Fibroblast of lung (primary cell): ENCODE measurements at regions not wholly inside any gene's neighbourhood (a gene's known extent, or its start where the extent isn't known, plus 50 kb on each side); places are given as distances from the start of the nearest gene placed in this dataset.

Experiments
- DNase-seq, 2 donors: peaks; one replicate each; pipeline versions ENCODE4 v3.0.0 to v3.0.0-alpha.2; 2010; ENCODE audit warnings: low read depth in 2 of 2
- H2AFZ ChIP-seq: 2 replicates; pipeline ENCODE4 v1.5.1; 2012; ENCODE audit warnings: low read length, control low read depth, inconsistent platforms
- H3K27ac ChIP-seq: 2 replicates; pipeline ENCODE4 v1.5.1; 2011; ENCODE audit warnings: low read length, control low read depth; ENCODE audit not compliant: insufficient read depth
- H3K27me3 ChIP-seq: 2 replicates; pipeline ENCODE4 v1.5.1; 2011; ENCODE audit warnings: mild to moderate bottlenecking, low read length; ENCODE audit not compliant: control insufficient read depth, insufficient read depth
- H3K36me3 ChIP-seq: 2 replicates; pipeline ENCODE4 v1.5.1; 2011; ENCODE audit warnings: low read length; ENCODE audit not compliant: control insufficient read depth, insufficient read depth
- H3K4me1 ChIP-seq: 2 replicates; pipeline ENCODE4 v1.5.1; 2011; ENCODE audit warnings: low read length; ENCODE audit not compliant: control insufficient read depth, insufficient read depth; ENCODE audit errors: extremely low read depth
- H3K4me2 ChIP-seq: 2 replicates; pipeline ENCODE4 v1.5.1; 2011; ENCODE audit warnings: low read length, control low read depth; ENCODE audit not compliant: insufficient read depth; ENCODE audit errors: extremely low read depth
- H3K4me3 ChIP-seq, 4 experiments: fragments of 200-600 bp in 1 of 4; sonication (generic) in 1 of 4; replicated peaks in 1 of 4; 2 replicates each; pipeline ENCODE4 v1.5.1; 2011 to 2016; ENCODE audit warnings: low read length in 4 of 4, low read depth in 3 of 4, mild to moderate bottlenecking in 3 of 4, control low read depth in 2 of 4, inconsistent platforms in 1 of 4, mixed read lengths in 1 of 4; ENCODE audit not compliant: insufficient read depth in 1 of 4; ENCODE audit errors: control extremely low read depth in 1 of 4
- H3K79me2 ChIP-seq: 2 replicates; pipeline ENCODE4 v1.5.1; 2012; ENCODE audit warnings: mild to moderate bottlenecking, low read length, inconsistent platforms; ENCODE audit not compliant: control insufficient read depth, insufficient read depth
- H3K9ac ChIP-seq: 2 replicates; pipeline ENCODE4 v1.5.1; 2011; ENCODE audit warnings: mild to moderate bottlenecking, low read length, control low read depth; ENCODE audit not compliant: insufficient read depth
- H3K9me3 ChIP-seq: 2 replicates; pipeline ENCODE4 v1.5.1; 2012; ENCODE audit warnings: low read depth, low read length; ENCODE audit not compliant: control insufficient read depth, insufficient read depth
- H4K20me1 ChIP-seq: 2 replicates; pipeline ENCODE4 v1.5.1; 2011; ENCODE audit warnings: low read length; ENCODE audit not compliant: control insufficient read depth, insufficient read depth; ENCODE audit errors: extremely low read depth
- EZH2 ChIP-seq: IDR thresholded peaks from 2 replicates; pipeline ENCODE4 v1.5.1; 2012; ENCODE audit warnings: low read length, control low read depth, mild to moderate bottlenecking; ENCODE audit errors: missing control alignments
- TF ChIP-seq, protein P1 (sequence below), 2 donors: IDR thresholded peaks in 1 of 2; conservative IDR thresholded peaks in 1 of 2; 1 replicate in 1 of 2; 2 replicates in 1 of 2; pipeline ENCODE4 v1.5.1; 2011 to 2012; ENCODE audit warnings: low read length in 2 of 2, control low read depth in 1 of 2, inconsistent platforms in 1 of 2, low read depth in 1 of 2, mild to moderate bottlenecking in 1 of 2

DNA sequence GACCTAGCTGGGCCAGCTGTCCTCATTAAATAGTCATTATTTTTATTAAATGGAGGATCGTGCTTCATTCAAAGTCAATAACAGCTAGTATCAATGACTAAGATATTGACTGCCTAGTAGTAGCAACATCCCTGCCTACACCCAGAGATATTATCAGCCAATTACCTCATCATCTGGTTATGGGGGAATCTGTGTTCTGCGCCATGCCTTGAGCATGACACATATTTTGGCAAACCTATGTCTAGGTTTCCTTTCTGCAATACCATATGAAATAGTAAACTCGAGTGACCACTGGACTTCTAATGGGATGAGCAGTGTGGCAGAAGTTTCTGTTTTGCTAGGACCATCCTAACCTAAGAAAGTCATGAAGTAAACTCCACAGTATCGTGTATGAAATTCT is 50.0 kb upstream of the AADAT start:
- Histone ChIP-seq H3K9ac (no peak overlapping the region), H3K36me3 (no peaks in the 10 kb centered on the region), H3K79me2 (no peaks in the 10 kb centered on the region), H4K20me1 (no peaks in the 10 kb centered on the region), H3K9me3 (no peaks in the 10 kb centered on the region), H3K4me2 (no peak overlapping the region), H2AFZ (no peak overlapping the region), H3K27me3 (no peaks in the 10 kb centered on the region), H3K4me1 (no peaks in the 10 kb centered on the region), H3K27ac (no peak overlapping the region), H3K4me3 (no peak overlapping the region)
- DNase-seq, result peak; percentile 3 to 74
- TF ChIP-seq, protein P1, sequence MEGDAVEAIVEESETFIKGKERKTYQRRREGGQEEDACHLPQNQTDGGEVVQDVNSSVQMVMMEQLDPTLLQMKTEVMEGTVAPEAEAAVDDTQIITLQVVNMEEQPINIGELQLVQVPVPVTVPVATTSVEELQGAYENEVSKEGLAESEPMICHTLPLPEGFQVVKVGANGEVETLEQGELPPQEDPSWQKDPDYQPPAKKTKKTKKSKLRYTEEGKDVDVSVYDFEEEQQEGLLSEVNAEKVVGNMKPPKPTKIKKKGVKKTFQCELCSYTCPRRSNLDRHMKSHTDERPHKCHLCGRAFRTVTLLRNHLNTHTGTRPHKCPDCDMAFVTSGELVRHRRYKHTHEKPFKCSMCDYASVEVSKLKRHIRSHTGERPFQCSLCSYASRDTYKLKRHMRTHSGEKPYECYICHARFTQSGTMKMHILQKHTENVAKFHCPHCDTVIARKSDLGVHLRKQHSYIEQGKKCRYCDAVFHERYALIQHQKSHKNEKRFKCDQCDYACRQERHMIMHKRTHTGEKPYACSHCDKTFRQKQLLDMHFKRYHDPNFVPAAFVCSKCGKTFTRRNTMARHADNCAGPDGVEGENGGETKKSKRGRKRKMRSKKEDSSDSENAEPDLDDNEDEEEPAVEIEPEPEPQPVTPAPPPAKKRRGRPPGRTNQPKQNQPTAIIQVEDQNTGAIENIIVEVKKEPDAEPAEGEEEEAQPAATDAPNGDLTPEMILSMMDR (conservative IDR thresholded peaks at IDR 0.05 in 1 of 2, IDR thresholded peaks at IDR 0.05 in 1 of 2; ENCODE audit: low read depth in 1 of 2, low read length in 2 of 2), result no peak
- no peak for TF ChIP-seq EZH2
